D721Med (cell line): ENCODE measurements at regions not wholly inside any gene's neighbourhood (a gene's known extent, or its start where the extent isn't known, plus 50 kb on each side); places are given as distances from the start of the nearest gene placed in this dataset.

ENCODE experiments used
- DNase-seq: peaks from one replicate; pipeline ENCODE4 v3.0.0; 2011; ENCODE audit warnings: low spot score; ENCODE audit not compliant: insufficient read length
- FAIRE-seq: peaks from 2 replicates; lab custom pipeline; 2011; peaks lifted over from hg19 to GRCh38; lab: Jason Lieb, UNC
- TF ChIP-seq, protein P1 (sequence below): IDR thresholded peaks from 2 replicates; pipeline ENCODE4 v1.5.1; 2012; ENCODE audit warnings: mild to moderate bottlenecking, control low read depth; ENCODE audit not compliant: insufficient read depth; ENCODE audit errors: missing control alignments

DNA sequence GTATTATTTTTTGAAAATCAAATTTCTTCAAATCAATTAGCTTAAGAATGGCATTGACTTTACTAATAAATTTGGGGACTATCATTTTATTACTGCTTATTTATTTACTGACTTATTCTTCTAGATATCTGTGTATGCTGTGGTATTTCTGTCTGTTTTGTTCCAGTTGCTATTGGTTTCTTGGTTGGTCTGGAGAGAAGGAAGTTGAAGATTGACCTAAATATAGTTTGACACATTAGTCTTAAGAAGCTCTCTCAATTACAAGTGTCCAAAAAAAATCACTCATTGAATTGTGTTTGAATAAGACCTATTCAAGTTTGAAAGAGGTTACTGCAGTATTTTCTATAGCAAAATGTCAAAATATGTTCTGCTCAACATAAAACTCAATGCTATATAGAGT is 153.3 kb upstream of the KYNU start:
- TF ChIP-seq, protein P1, sequence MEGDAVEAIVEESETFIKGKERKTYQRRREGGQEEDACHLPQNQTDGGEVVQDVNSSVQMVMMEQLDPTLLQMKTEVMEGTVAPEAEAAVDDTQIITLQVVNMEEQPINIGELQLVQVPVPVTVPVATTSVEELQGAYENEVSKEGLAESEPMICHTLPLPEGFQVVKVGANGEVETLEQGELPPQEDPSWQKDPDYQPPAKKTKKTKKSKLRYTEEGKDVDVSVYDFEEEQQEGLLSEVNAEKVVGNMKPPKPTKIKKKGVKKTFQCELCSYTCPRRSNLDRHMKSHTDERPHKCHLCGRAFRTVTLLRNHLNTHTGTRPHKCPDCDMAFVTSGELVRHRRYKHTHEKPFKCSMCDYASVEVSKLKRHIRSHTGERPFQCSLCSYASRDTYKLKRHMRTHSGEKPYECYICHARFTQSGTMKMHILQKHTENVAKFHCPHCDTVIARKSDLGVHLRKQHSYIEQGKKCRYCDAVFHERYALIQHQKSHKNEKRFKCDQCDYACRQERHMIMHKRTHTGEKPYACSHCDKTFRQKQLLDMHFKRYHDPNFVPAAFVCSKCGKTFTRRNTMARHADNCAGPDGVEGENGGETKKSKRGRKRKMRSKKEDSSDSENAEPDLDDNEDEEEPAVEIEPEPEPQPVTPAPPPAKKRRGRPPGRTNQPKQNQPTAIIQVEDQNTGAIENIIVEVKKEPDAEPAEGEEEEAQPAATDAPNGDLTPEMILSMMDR: no peak
- DNase-seq (no peak), FAIRE-seq (no peak)

DNA sequence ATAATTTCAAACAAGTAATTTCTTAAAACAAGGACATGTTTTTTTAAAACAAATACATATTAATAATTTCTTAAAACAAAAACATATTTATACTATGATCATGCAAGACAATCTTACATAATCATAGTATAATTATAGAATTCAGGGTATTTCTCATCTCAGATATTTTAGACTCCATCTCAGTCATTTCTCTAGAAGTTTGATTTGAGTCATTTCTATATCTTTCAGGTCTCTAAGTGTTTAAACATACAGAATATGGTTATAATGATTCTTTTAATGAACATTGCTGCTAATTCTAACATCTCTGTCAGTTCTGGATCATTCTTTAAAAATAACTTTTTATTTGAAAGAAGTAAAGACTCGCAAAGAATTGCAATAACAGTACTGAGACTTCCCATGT is 154.2 kb upstream of the KYNU start:
- DNase-seq (no peak), FAIRE-seq (no peak)
- TF ChIP-seq, protein P1: no peak

DNA sequence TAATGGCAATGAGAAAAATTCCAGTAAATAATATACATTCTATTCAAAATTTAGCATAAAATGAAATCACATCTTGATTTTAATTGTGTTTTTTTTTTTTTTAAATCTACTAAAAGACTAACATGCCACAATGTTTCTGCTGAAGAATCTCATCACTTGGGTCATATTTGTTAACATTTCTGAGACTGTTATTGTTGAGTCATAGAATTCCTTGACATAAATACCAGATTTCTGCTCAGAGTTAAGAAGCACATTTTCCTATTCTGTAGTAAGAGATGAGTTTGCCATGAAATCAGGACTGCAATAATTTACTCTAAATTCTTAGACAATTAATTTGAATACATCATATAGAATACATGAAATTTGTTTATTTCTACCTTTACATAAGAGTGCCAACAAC is 154.9 kb upstream of the KYNU start:
- TF ChIP-seq, protein P1: no peak
- FAIRE-seq: no peak

DNA sequence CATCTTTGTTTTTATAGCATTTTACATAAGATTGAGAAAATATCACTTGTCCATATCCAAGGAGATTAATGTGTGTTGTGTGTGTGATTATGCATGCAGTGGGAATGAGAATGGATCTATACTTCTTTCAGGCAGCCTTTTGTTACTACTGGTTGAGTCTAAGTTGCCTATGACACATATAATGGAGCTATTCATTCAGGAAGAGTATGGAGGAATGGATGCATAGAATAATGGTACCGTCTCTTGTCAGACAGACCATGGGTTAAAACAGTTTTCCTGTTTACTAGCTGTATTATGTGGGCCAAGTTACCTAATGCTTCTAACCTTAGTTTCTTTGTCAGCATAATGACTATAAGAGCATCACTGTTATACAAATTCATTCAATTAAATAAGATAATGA is 155.4 kb upstream of the KYNU start:
- DNase-seq (no peak), FAIRE-seq (no peak)
- TF ChIP-seq, protein P1: no peak

More for the DNA sequence above, 154.9 kb upstream of the KYNU start:
- DNase-seq: no peak

DNA sequence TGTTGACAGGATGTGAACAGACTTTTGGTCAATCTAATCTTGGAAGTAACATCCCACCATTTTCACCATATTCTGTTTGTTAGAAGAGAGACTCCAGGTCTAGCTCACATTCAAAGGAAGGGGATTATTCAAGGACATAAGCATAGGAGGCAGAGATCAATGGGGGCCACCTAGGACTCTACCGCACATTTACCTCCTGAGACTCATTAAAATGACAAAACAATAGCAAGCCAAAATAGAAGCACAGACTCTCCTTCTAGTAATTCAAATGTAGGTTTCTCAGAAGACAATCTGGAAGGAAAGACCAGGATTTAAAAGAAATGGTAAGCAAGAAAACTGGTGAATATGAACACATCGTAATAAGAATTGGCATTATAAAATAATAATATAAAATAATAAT is 156.4 kb upstream of the KYNU start:
- TF ChIP-seq, protein P1: no peak
- DNase-seq (no peak), FAIRE-seq (no peak)

DNA sequence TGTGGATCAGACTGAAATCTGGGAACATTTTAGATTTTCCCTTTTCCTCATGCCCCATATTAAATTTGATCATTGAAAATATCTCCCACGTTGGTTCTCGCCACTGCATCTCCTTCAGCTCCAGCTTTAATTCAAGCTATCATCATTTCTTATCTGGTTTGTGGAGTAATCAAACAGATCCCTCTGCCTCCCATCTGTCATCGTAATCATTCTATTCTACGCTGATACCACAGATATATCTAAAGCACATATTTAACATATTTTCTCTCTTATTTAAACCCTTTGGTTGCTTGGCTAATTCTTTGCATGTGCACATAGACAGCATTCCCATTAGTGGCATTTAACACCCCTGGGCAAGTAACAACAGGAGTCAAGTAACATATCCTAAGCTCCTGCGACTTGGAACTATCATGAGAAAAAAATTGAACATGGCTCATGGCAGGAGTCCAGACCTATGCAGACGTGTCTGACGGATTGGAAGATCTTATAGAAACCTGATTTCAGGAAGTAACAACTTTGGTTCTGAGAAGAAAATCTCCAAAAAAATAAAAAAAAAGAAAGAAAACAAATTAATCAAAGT is 158.8 kb upstream of the KYNU start:
- no peak for DNase-seq
- FAIRE-seq: no peak
- TF ChIP-seq, protein P1: no peak

DNA sequence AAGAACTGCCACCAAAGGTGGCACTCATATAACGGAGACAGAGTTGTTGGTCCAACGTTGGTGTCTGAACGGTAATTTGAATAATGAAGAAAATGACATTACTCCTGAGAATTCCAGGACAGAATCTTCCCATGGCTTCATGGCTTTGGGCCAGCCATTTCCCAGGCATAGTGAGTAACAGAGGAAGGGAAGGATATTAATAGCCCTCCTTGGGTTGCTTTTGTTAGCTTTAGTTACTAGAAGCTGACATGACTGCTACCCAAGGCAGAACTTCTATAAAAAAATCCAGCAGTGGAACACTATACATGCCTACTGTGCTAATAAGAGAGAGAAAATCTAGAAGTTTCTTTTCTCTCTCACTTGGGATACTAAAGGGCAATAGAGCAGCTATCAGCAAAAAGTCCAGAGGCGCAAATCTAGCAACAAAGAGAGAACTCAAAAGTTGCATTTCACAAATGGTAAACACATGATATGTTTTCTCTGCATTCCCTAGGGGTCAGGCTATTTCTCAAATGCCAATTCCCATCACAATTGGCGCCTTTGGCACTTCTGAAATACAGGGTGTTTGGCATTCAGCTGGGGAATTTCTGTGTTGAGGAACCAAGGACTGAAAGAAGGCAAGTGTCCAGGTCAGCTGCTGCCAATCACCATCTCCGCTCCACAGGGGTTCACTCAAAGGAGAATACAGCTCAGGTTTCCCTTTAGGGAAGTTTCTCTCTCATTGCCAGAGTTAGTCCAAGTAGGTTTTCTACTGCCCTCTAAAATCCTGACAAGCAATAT is 160.8 kb upstream of the KYNU start:
- DNase-seq (no peak), FAIRE-seq (no peak)

More for the DNA sequence above, 160.8 kb upstream of the KYNU start:
- TF ChIP-seq, protein P1: no peak
